T1000 (cell line): ENCODE measurements at regions not wholly inside any gene's neighbourhood (a gene's known extent, or its start where the extent isn't known, plus 50 kb on each side); places are given as distances from the start of the nearest gene placed in this dataset.

Source experiments
- DNase-seq: peaks from one replicate; lab custom pipeline; 2025; ENCODE audit warnings: mixed read lengths; lab: John Stamatoyannopoulos, UW

DNA sequence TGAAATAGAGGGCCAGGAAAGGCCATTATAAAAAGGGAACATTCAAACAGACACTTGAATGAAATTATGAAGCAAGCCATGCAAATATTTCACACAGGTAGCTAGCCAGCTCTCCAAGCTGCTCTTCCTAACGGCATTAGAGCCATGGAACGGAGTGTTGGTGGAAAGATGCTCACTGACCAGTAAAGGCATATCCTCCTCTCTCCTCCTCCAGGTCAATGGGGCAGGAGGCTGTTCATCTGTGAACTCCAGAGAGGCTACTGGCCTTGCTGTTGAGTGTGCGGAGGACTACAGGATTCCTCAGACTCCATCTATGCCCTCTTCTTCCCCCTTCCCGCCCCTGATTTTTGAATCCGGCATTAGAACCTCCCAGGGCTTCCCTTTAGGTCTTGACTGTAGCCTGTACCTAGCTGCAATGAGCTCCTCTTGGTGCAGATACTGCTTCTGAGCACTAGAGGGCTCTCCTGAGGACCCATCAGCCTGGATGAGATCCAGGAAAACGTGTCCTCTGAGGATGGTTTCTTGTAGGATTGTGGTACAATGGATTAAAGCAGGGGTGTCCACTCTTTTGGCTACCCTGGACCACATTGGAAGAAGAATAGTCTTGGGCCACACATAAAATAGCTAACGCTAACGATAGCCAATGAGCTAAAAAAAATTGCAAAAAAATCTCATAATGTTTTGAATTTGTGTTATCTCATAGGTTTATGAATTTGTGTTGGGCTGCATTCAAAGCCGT, 162.2 kb downstream of the SREK1 start:
- DNase-seq, result peak; percentile 41

DNA sequence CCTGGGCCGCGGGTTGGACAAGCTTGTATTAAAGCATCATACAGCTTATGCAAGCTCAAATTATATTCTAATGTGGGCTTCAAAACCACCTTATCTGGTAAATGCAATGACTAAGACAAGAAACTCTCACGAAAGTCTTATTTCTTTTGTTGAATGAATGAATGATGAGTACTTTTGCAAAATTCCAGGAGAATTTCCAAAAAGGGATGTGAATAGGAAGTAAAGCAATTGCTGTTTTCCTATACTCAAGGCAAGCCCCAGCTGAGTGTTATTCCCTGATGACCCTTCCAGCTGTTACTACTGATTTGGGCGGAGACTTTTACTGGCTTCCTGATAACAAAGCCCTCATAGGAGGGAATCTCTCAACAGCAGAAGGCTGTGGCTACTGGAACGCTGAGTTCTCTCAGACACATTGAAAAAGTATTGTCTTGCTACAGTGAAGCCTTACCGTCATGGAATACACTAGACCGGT, 162.8 kb downstream of the SREK1 start:
- DNase-seq, result no peak

DNA sequence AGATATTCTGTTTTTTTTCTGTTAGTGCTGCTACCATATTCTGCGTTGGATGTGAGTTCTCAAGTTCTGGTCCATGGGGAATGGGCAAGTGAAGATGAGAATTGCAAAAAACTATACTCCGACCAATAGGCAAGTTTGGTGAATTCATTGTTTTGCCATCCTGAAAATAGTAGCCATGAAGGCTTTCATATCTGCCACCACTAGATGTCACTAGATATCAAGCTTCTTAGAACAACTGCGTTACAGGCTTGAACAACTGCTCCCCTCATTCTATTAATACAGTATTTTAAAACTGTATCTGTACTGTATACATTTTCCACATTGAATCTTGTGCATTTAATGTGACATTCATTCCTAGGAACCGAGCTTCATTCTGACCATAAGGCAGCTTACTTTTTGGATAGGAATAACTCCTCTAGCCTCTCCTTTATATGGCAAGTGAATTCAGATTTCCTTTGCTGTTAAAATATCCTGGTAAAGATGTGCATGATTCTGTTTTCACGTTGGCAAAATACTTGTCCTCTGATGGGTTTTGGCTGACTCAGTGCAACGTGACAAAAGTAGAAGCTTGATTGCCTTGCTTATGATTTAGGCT, 163.6 kb downstream of the SREK1 start:
- no peak for DNase-seq

DNA sequence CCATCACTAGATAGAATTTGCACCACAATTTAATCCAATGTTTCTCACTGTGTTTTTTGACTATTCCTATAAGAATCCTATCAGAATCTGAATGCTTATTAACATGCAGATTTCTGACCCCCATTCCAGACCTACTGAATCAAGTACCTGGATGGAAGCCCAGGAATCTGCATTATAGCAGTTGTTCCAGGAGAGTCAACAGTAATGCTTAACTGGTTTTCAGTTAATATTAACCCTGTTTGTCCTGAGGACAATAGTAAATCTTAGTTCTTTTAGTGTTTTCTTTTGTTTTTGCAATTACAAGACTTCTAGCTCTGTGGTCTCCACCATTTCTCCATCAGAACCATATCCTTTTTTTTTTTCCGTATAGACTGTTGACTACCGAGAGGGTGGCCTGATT, 168.2 kb downstream of the SREK1 start:
- no peak for DNase-seq

DNA sequence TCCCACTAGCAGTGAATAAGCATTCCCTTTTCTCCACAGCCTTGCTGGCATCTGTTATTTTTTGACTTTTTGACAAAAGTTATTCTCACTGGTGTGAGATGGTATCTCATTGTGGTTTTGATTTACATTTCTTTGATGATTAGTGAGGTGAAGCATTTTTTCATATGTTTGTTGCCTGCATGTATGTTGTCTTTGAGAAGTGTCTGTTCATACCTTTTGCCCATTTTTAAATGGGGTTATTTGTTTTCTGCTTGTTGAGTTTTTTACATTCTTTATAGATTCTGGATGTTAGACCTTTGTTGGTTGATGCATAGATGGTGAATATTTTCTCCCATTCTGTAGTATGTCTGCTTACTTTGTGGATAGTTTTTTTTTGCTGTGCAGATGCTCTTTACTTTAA, 171.7 kb downstream of the SREK1 start:
- no peak for DNase-seq

DNA sequence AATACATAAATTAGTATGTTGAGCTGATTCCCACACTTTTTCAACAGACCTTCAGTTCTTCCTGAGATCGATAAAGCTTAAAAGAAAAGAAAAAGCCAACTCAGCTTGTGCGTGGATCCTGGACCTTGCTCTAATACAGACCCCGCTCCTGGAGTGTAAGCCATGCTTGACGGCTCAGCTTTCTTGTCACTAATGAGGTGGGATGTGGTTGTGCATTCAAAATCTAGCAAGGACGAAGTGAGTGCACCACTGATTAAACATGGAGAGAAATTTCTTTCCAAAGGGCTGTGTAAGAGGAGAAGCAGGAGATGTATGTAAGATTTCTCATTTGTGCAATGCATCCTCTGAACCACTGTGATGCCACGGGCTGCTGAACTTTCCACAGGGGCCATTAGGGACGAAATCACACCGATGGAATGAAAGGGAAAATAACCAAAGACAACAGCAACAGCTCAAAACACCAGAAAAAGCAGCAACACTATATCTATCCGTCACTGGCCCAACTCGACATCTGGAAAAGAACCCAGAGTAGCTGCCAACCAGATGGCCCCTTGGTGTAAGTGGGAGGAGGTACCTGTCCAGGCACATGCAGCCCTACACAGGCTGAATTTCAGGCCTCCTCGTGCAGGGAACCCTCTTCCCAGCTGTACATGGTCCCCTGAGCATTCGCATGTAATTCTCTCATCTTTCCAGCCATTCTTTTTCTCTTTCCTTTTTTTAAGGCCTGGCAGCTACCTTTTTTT, 178.9 kb downstream of the SREK1 start:
- DNase-seq, result no peak

DNA sequence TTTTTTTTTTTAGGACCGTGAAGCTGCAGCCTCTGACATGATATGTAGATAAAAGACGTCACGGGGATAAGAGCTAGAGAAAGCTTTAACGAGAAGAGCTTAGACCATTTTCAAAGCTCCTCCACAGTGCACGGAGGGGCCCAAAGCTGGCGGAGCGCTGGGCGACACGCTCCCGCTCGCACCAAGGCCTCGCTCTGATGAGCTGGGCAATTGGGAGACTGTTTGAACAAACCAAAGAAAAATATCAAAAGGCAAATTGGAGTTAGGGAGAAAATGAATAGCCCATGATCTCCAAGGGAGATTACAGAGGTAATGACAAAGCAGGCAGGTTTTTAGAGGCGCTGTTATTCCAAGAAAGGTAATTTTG, 179.4 kb downstream of the SREK1 start:
- DNase-seq, result no peak

DNA sequence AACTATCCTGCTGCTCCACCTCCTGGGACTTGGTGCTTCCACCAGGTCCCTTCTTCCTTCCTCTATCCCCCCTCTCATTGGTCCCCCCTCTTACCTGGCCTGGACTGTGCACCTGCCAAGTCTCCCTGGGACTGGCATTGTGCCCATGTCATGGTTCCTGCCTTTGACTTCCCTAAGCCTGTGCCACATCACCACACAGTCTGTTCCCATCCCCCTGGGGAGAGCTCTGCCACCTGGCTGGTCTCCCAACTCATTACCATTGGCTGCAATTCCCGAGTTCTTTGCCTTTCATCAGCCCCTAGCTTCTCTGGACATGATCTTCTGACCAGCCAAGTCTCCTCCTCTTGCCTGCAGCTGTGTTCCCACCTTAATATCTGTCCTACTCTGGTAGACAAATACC, 180.3 kb downstream of the SREK1 start:
- no peak for DNase-seq

DNA sequence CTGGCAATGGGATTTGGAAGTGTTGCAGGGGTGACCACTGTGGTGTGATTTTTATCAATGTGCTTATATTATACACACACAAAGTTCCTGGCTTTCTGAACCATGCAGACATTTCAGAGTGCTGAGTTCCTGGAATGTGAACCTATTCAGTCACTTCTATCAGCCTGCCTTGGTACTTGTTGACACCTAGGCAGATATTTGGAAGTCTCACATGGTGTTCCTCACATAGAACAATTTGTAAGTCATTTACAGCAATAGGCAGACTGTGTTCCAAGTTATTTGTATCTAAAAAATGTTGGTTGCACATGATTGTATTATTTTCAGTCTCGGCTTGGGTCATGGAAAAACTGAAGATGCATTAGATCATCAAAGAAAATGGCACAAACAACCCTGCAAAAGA, 182.2 kb downstream of the SREK1 start:
- no peak for DNase-seq

DNA sequence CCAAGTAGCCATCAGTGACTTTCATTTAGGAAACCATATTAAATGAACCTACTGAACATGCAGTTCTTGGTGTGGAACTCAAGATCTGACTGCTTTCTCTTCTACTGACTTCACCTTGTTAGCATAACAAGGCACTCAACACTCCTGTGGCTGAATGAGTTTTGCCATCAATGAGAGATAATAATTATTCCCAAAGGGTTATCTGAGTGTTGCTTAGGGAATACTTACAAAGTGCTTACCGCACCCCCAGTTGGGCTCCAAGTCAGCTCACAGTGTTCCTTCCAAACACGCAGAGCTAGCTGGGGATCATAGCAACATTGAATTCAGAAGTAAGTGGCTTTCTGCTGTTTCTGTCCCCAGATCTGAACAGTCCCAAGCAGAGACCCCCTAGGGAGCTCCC, 182.9 kb downstream of the SREK1 start:
- DNase-seq, result no peak

DNA sequence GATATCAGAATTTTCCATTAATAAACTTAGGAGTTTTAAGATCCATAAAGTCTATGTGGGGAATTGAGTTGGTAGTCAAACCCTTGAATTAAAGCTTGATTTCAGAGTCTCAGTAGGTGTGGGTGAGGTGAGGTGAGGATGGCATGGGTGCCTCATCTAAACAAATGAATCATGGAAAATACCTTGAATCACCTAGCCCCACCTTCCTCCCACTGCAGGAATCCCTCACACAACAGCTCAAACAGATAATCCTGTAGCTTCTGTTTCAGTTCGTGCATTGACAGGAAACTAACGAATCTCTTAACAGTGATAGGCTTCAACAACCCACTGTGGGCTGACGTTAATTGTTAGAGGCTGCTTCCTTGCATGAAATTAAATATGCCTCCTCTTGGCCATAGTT, 185.0 kb downstream of the SREK1 start:
- no peak for DNase-seq

DNA sequence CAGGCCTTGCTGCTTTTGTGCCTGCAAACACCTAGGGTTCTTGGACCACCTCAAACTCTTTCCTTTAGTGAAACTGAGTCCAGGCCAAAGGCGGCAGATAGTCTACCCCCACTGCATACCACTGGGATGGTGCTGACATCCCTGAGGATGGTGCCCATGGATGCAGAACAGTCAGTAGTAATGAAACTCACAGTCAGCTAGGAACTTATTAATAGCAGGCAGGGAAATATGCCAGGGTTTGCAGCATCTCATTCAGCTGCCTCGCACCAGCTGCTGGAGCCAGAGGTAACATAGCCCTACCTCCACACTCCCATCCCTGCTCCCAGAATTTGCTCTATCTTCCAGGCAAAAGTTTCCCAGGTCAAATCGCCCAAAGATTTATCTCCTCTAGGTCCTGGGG, 189.1 kb downstream of the SREK1 start:
- no peak for DNase-seq

DNA sequence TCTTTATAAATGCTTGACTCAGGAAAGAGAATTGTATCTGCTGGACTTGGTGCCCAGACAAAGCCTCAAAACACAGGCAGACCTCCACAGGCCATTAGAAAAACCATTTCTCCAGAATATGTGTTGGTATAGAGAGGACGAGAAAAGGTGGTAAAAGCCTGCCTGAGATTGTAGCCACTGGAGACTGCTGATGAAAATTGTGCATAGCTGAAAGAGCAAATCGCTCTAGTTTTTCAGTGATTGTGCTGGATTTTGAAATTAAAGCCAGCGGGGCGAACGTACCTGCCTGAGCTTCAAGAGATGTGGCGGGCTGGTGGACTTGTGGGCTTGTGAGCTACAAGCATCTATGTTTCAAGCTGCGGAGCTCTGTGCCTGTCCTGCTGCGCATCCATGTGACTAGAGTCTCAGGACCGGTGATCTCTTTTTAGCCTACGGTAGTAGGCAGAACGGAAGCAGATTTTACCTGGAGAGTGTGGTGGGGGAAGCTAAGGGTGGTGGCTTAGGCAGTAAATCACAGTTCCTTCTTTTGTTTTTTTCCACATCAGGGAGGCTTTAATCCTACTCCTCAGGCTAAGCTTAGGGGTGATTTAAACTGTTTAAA, 193.6 kb downstream of the SREK1 start:
- no peak for DNase-seq

DNA sequence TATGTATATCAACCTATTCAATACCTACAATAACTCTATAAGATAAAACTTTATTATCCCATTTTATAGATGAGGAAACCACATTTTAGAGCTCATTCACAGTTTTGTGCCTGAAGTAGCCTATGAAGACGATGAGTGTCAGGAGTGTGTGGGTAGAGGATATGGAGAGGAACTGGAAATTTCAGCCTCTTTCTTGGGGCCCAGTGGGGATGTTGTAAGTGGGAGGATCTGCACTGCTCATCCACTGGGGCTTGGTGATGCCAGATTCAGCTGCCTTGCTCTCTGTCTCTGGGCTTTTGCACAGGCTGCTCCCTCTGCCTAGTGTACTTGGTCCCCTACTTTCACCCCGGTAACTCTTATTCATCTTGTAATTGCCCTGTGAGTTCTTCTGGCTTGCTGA, 194.7 kb downstream of the SREK1 start:
- DNase-seq, result no peak

DNA sequence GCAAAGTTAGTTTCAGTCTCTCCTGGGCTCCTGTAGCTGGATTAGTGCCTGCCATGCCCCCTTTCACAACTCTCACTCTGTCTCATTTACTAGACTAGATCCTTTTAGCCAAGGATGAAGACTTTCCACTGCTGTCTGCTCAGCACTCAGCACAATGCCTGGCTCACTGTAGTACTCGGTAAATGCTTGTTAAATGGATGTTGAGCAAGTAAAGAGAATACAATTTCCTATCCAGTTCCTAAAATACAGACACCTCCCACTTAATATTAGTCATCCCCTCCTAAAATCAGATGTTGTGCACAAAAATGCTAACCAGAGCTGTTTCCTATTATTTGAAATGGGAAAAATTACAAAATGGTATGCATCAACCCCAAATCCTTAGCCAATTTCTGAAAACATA, 195.8 kb downstream of the SREK1 start:
- no peak for DNase-seq

DNA sequence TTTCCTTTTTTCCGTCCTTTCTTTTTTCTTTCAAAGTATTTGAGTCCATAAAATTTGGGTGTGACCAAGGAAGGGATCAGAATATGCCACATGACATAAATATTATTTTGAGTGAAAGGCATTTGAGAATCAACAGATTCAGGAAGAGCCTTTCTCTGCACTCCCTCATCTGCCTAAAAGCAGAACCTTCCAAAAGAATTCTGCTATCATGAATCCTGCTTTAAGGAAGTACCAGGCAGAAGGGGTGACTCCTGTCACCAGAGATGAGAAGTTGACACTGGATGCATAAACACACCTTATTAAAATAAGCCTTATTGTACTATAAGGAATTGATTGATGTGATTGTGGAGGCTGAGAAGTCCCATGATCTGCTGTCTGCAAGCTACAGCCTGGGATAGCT, 196.7 kb downstream of the SREK1 start:
- no peak for DNase-seq

DNA sequence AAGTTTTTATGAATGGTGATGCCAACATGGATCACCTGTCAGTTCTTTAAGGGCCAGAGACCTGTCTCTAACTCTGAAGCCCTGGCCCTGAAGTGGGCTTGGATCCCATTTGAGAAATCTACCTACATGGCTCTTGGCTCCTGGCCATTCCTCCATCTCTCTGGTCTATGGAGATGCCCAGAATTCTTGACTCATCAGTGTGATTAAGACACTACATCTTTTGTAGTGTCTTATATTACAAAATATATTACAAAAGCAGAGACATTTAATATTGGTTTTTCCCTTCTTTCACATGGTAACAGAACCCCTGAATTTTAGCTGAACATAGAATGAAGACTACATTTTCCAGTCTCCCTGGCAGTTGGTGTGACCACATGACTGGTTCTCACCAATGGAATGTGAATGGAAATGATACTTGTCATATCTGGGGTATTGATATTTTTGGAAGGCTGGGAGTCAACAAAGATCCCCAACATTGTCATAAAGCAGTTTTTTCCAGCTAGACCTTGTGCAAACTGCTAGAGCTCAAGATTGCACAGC, 198.3 kb downstream of the SREK1 start:
- DNase-seq, result no peak

DNA sequence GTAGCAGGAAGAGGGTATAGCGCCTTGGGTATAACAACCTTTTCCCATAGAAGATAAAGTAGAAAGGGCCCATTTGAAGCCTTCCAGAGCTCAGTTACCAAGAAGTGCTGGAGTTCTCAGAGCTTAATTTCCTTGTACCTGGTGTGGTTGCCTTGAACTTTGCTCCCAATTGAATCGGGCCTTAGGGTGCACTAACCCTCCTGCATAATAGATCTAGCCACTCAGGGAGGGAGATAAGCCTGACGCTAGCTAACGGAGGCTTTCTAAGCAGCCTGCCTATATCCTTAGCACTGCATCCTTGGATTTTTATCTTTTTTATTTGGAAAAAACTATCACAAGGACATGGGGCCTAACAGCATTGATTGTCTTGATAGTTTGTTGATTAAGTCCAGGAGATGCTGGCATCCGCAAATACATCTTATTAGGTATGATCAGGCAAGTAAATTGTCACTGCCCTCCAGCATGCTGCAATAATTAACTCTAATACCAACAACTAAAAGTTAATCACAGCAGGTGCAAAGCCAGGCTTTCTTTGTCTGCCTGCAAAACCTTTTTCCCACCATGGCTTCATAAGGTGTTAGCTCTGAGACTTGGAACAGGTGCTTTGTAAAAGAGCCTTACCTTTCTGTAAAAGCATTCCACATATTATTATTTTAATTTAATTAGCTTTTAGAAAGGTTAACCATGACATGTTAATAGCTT, 199.4 kb downstream of the SREK1 start:
- DNase-seq, result no peak

DNA sequence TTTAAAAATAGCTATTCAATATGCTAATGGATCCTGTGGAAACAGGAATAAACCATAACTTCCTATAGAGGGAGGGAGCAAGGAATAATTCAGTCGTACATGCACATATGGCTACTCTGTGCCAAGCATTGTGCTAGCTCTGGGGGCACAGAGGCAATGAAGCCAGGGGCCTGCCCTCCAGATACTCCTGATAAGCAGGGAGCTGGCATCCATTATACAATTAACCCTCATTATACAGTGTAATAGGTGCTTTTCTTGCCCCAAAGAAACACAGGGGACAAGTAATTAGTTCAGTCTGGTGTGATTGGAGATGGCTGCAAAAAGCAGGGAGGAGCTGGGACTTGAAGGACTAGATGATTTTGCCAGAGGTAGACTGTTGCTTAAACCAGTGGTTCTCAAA, 200.4 kb downstream of the SREK1 start:
- no peak for DNase-seq

DNA sequence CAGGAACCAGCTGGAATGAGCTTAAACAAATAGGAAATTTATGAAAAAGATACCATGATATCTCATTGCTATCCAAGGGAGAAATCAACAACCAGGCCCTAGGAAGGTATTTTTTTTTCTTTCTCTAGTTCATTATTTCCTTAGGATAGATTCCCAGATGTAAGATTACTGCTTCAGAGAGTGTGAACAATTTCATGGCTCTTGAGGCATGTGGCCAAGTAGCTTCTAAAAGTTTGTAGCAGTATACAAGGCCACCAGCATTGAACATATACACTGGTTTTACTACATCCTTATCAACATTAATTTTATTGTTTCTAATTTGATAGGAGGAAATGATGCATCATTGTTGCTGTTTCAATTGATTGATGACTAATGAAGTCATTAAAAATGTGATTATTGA, 201.2 kb downstream of the SREK1 start:
- DNase-seq, result no peak

DNA sequence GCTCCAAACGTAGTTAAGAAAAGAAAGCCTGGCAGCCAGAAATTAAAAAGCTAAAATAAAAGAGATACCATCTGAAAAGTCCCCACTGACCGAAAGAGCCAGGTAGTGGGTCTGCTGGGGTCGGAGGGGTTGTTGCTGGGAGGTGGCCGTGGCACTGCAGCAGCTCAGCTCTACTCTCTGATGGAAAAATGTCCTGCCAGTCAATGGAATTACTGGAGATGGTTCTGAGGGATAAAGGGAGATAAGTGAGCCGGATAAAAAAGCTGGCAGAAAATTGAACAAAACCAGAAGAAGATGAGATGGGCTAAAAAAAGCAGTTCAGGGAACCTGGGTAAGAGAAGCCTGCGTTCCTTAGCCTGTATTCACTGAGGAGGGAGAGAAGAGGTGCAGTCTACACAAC, 202.8 kb downstream of the SREK1 start:
- DNase-seq, result no peak
